Ishikawa (cell line): ENCODE measurements at regions not wholly inside any gene's neighbourhood (a gene's known extent, or its start where the extent isn't known, plus 50 kb on each side); places are given as distances from the start of the nearest gene placed in this dataset.

Source experiments
- CEBPB ChIP-seq: IDR thresholded peaks from 2 replicates; pipeline ENCODE4 v1.6.1; 2012
- CREB1 ChIP-seq: IDR thresholded peaks from 2 replicates; pipeline ENCODE4 v1.6.1; 2012; ENCODE audit warnings: low read depth
- EGR1 ChIP-seq: IDR thresholded peaks from 2 replicates; pipeline ENCODE4 v1.6.1; 2012
- EP300 ChIP-seq: IDR thresholded peaks from 2 replicates; pipeline ENCODE4 v1.6.1; 2012; ENCODE audit warnings: borderline replicate concordance
- FOXM1 ChIP-seq: IDR thresholded peaks from 2 replicates; pipeline ENCODE4 v1.6.1; 2012; ENCODE audit warnings: low read depth, borderline replicate concordance
- NFIC ChIP-seq: IDR thresholded peaks from 2 replicates; pipeline ENCODE4 v1.6.1; 2012
- RAD21 ChIP-seq: IDR thresholded peaks from 2 replicates; pipeline ENCODE4 v1.6.1; 2012; ENCODE audit warnings: low read depth
- TAF1 ChIP-seq: IDR thresholded peaks from 2 replicates; pipeline ENCODE4 v1.6.1; 2012; ENCODE audit warnings: low read depth, mild to moderate bottlenecking
- TCF12 ChIP-seq: IDR thresholded peaks from 2 replicates; pipeline ENCODE4 v1.6.1; 2012; ENCODE audit warnings: low read depth
- TEAD4 ChIP-seq: IDR thresholded peaks from 2 replicates; pipeline ENCODE4 v1.6.1; 2012
- USF1 ChIP-seq: IDR thresholded peaks from 2 replicates; pipeline ENCODE4 v1.6.1; 2012
- YY1 ChIP-seq: IDR thresholded peaks from 2 replicates; pipeline ENCODE4 v1.6.1; 2012; ENCODE audit warnings: low read depth
- ZBTB7A ChIP-seq: IDR thresholded peaks from 2 replicates; pipeline ENCODE4 v1.6.1; 2012; ENCODE audit warnings: low read depth
- TF ChIP-seq, protein P1 (sequence below): IDR thresholded peaks from 2 replicates; pipeline ENCODE4 v1.6.1; 2012
- TF ChIP-seq, protein P2 (sequence below): IDR thresholded peaks from 2 replicates; pipeline ENCODE4 v1.6.1; 2012; ENCODE audit warnings: low read depth, mild to moderate bottlenecking

- TF ChIP-seq TEAD4: no peak
- TF ChIP-seq EP300: no peak
- TF ChIP-seq, protein P1, sequence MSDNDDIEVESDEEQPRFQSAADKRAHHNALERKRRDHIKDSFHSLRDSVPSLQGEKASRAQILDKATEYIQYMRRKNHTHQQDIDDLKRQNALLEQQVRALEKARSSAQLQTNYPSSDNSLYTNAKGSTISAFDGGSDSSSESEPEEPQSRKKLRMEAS: no peak
Measured at GRCh38 chr15:100720406-100720967, 118.1 kb downstream of the ASB7 start.

DNA sequence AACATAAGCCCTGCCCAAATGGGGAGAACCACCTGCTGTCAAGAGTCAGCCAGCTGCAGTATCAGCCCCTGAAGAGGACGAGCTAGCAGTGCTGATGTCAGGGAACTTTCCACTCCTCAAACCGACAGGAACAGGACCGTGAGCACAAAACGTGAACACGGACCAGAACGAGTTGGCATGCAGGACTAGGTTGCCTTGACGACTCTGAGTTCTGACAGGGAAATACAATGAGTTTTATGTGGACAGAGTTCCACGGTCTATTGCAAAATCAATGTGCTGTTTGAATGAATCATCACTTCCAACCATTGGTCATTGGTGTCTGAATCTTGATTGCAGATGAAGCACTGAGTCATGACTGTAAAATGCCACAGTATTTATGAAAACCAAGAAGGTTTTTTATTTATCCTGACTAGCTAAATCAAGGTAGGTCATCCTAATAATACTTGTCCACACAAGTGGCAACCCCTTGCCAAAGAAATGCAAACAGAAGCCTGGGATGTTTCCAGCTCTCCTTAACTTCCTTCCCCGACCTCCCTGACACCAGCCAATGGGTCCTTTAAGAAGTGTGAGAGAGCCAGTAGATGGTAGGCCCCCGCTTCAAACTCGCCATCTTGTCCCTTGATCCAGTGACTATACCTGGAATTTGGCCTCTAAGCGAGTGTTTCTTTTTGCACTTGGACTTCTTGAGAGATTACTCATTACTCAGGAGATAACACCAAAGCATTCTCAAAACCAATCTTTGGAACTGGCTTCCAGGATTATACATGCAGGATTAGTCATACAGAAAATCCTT lies 119.6 kb downstream of the ASB7 start:
- TF ChIP-seq FOXM1: peak; percentile 73; the same call in 1 of the 2 replicates
- TF ChIP-seq USF1: peak; percentile 19; the same call in 1 of the 2 replicates
- TF ChIP-seq, protein P2, sequence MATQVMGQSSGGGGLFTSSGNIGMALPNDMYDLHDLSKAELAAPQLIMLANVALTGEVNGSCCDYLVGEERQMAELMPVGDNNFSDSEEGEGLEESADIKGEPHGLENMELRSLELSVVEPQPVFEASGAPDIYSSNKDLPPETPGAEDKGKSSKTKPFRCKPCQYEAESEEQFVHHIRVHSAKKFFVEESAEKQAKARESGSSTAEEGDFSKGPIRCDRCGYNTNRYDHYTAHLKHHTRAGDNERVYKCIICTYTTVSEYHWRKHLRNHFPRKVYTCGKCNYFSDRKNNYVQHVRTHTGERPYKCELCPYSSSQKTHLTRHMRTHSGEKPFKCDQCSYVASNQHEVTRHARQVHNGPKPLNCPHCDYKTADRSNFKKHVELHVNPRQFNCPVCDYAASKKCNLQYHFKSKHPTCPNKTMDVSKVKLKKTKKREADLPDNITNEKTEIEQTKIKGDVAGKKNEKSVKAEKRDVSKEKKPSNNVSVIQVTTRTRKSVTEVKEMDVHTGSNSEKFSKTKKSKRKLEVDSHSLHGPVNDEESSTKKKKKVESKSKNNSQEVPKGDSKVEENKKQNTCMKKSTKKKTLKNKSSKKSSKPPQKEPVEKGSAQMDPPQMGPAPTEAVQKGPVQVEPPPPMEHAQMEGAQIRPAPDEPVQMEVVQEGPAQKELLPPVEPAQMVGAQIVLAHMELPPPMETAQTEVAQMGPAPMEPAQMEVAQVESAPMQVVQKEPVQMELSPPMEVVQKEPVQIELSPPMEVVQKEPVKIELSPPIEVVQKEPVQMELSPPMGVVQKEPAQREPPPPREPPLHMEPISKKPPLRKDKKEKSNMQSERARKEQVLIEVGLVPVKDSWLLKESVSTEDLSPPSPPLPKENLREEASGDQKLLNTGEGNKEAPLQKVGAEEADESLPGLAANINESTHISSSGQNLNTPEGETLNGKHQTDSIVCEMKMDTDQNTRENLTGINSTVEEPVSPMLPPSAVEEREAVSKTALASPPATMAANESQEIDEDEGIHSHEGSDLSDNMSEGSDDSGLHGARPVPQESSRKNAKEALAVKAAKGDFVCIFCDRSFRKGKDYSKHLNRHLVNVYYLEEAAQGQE: no peak
- peak; percentile 98 for TF ChIP-seq CEBPB
- peak; percentile 88 for TF ChIP-seq EP300
- peak; percentile 13; the same call in 1 of the 2 replicates for TF ChIP-seq YY1
- no peak for TF ChIP-seq RAD21
- TF ChIP-seq NFIC: peak; percentile 54
- peak; percentile 85 for TF ChIP-seq TCF12
- peak; percentile 63 for TF ChIP-seq TEAD4
- TF ChIP-seq, protein P1: peak; percentile 68; the same call in 1 of the 2 replicates
- no peak; the same call in 1 of the 2 replicates for TF ChIP-seq CREB1

DNA sequence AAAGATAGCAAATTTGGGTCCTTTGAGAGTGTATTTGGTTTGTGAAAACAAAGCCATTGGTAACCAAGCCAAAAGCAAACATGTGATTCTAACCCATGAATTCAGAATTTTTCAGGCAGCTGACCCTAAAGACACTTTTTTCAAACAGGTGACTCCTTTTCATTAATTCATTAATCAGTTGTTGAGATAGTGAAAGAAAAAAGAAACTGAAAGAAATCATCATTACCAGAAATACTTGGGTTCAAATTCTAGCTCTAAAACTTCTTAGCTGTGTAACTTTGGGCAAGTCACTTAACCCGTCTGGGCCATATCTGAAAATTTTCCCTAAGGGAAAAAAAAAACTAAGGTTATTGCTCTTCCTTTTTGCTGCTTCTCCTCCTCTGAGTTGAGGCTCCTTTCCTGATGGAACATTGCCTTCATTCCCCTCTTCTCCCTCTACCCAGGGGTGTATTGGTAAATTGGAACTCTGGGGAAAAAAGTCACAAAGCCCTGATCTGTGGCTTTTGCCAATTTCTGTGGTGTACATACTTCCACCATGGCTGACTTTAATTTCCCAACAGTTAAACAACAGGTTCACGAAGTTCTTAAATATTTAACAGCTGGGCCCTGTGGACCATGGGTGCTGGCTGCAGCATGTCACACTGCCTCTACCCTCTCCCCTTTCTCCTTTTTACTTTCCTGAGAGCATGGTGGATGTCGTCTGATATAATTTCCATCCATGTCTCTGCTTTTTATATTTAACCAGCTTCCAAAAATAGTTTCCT lies 120.3 kb downstream of the ASB7 start:
- TF ChIP-seq, protein P2: no peak

DNA sequence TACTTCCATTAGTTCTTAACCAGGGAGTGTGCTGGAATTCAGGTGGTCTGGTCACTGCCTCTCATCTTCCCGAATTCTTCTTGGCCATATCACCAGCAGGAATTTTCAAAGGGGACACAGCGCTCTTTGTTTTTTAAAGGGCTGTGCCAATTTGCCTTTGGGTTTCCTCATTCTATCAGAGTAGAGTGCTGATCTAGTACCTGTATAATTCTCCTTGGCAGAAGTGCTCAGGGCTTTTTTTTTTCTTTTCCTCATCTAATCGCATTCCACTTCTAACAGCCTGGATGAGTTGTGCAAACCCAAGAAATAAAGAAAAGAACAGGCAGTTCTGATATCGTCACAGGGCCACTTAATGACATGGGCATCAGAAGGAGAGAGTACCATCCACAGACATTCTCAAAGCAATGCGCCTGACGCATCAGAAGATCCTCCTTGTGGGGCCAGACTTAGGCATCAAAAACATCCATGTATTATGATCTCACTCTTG lies 121.0 kb downstream of the ASB7 start:
- TF ChIP-seq TAF1: no peak
- no peak for TF ChIP-seq ZBTB7A
- TF ChIP-seq FOXM1: no peak
- no peak for TF ChIP-seq CREB1
- TF ChIP-seq, protein P1: no peak
- TF ChIP-seq USF1: no peak
- no peak for TF ChIP-seq NFIC
- TF ChIP-seq YY1: no peak
- no peak for TF ChIP-seq CEBPB
- TF ChIP-seq TCF12: no peak
- TF ChIP-seq, protein P2: no peak
- TF ChIP-seq EP300: no peak
- TF ChIP-seq TEAD4: no peak
- TF ChIP-seq RAD21: no peak
- no peak for TF ChIP-seq EGR1
